ENCODE measurements at regions not wholly inside any gene's neighbourhood (a gene's known extent, or its start where the extent isn't known, plus 50 kb on each side); places are given as distances from the start of the nearest gene placed in this dataset.
A peak's percentile ranks its signal among the peaks of the same experiment; 100 is the strongest.

- DNase-seq, result no peak
Measured at GRCh38 chr3:73773233-73773632, 148.5 kb upstream of the PDZRN3 start.

- DNase-seq, result no peak
Measured at GRCh38 chr3:73772076-73772886, 147.5 kb upstream of the PDZRN3 start.

GRCh38 chr3:73768524-73769308 lies 144.0 kb upstream of the PDZRN3 start:
- peak; percentile 37 for DNase-seq

GRCh38 chr3:73766599-73767381 lies 142.0 kb upstream of the PDZRN3 start:
- no peak for DNase-seq

- DNase-seq, result no peak
Measured at GRCh38 chr3:73765878-73766545, 141.3 kb upstream of the PDZRN3 start.

GRCh38 chr3:73762855-73763254 lies 138.1 kb upstream of the PDZRN3 start:
- DNase-seq, result no peak

GRCh38 chr3:73759297-73759711 lies 134.6 kb upstream of the PDZRN3 start:
- no peak for DNase-seq

GRCh38 chr3:73757536-73757935 lies 132.8 kb upstream of the PDZRN3 start:
- no peak for DNase-seq

GRCh38 chr3:73753985-73754384 lies 129.2 kb upstream of the PDZRN3 start:
- no peak for DNase-seq

GRCh38 chr3:73752338-73752737 lies 127.6 kb upstream of the PDZRN3 start:
- DNase-seq, result no peak

- peak; percentile 74 for DNase-seq
Measured at GRCh38 chr3:73746623-73747022, 121.9 kb upstream of the PDZRN3 start.

GRCh38 chr3:73745526-73746191 lies 120.9 kb upstream of the PDZRN3 start:
- DNase-seq, result peak; percentile 94

GRCh38 chr3:73743551-73743950 lies 118.8 kb upstream of the PDZRN3 start:
- no peak for DNase-seq

GRCh38 chr3:73739791-73740453 lies 115.2 kb upstream of the PDZRN3 start:
- DNase-seq, result no peak

GRCh38 chr3:73738711-73739110 lies 114.0 kb upstream of the PDZRN3 start:
- no peak for DNase-seq

GRCh38 chr3:73734211-73735089 lies 109.7 kb upstream of the PDZRN3 start:
- DNase-seq, result peak; percentile 32

GRCh38 chr3:73733746-73734145 lies 109.0 kb upstream of the PDZRN3 start:
- peak; percentile 70 for DNase-seq

- no peak for DNase-seq
Measured at GRCh38 chr3:73729969-73730440, 105.3 kb upstream of the PDZRN3 start.

GRCh38 chr3:73727854-73728253 lies 103.1 kb upstream of the PDZRN3 start:
- DNase-seq, result no peak

GRCh38 chr3:73727117-73727821 lies 102.5 kb upstream of the PDZRN3 start:
- DNase-seq, result no peak

All from NCI-H1105 treated with DMSO at 0.1 percent for 48 hours (cell line).